ENCODE measurements at regions not wholly inside any gene's neighbourhood (a gene's known extent, or its start where the extent isn't known, plus 50 kb on each side); places are given as distances from the start of the nearest gene placed in this dataset.

DNA sequence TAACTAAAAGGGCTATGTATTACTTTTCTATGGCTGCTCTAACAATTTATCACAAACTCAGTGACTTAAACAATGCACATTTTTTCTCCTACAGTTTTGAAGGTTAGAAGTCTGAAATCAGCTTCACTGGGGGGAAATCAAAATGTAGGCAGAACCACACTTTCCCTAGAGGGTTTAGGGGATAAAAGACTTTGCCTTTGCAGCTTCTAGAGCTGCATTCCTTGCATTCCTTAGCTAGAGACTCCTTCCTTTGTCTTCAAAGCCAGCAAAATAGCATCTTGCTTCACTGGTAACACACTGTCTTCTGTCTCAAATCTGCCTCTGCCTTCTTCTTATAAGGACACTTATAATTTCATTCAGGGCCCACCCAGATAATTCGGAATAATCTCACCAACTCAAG, 152.4 kb upstream of the SPIN4 start:
- Histone ChIP-seq H3K9me3 (no peaks in the 10 kb centered on the region), H3K4me3 (no peak overlapping the region), H3K27me3 (no peaks in the 10 kb centered on the region), H3K36me3 (no peaks in the 10 kb centered on the region)
- no peak for DNase-seq

DNA sequence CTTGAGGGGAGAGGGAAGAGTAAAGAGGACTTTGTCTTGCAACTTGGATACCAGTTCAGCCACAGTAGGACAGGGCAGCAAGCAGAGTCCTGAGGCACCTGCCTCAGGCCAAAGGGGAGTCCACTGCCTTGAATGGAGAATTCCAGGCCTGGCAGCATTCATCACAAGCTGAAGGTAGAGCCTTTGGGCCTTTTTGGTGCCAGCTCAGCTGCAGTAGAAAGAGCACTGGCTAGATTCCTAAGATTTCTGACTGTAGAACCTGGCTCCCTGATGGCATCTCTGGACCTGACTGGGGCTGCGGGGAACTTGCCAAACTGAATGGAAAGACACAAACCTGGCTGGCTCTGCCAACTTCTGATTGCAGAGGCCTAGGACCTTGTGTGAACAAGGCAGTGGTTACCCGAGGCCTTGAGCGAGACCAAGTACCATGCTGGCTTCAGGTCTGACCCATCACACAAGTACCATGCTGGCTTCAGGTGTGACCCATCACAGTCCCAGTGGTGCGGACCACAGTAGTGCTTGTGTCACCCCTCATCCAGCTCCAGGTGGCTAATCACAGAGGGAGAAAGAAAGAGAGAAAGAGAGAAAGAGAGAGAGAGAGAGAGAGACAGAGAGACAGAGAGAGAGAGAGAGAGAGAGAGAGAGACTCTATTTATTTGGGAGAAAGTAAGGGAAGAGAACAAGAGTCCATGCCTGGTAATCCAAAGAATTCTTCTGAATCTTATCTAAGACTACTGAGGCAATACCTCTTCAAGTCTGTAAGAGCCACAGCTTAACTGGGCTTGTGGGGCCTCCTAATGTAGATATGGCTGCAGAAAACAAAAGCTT, 137.6 kb upstream of the SPIN4 start:
- no peak for DNase-seq

DNA sequence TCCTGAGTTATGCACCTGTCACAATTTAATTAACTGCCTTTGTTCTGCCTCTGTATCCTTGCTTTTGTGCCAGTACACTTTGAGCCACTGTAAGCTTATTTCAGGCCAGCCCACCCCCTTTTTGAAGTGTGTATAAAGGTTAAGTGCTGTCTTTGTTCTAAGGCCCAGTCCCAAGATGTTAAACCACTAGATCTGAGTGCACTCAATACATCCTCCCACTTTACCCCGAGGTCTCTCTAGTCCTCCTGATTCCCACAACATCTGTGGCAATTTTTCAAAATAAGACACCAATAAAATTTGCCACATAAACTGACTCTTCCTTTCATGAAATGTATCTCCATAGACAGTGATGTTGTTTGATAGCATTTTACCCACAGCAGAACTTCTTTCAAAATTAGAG, 124.1 kb upstream of the SPIN4 start:
- Histone ChIP-seq H3K4me3 (no peak overlapping the region), H3K27me3 (no peaks in the 10 kb centered on the region), H3K36me3 (no peaks in the 10 kb centered on the region), H3K9me3 (no peaks in the 10 kb centered on the region; the same call in 1 of the 2 replicates)
- no peak for DNase-seq

More for the DNA sequence above, 137.6 kb upstream of the SPIN4 start:
- no peaks in the 10 kb centered on the region for H3K36me3 ChIP-seq
- H3K27me3 ChIP-seq = no peaks in the 10 kb centered on the region
- H3K9me3 ChIP-seq = no peaks in the 10 kb centered on the region
- no peak overlapping the region for H3K4me3 ChIP-seq

DNA sequence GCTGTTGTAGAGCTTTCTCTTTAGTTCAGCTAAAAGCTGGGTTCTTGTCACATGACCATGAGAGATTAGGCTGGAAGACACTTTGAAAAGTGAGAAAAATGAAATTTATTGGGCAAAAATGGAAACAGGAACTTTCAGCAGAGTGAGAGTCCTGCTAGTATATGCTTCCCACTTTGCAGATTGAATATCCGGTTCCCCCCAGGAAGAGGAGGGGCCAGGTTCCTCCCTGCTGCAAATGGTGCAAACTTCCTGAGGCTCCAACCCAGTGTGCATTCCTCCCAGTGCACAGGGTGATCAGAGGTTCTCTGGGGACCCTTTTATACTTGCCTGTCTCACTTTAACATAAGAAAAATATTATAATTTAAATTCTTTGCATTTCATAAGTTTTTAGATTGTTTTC, 119.9 kb upstream of the SPIN4 start:
- Histone ChIP-seq H3K4me3 (no peak overlapping the region), H3K27me3 (no peaks in the 10 kb centered on the region), H3K36me3 (no peaks in the 10 kb centered on the region), H3K9me3 (no peaks in the 10 kb centered on the region; the same call in 1 of the 2 replicates)
- DNase-seq = no peak

DNA sequence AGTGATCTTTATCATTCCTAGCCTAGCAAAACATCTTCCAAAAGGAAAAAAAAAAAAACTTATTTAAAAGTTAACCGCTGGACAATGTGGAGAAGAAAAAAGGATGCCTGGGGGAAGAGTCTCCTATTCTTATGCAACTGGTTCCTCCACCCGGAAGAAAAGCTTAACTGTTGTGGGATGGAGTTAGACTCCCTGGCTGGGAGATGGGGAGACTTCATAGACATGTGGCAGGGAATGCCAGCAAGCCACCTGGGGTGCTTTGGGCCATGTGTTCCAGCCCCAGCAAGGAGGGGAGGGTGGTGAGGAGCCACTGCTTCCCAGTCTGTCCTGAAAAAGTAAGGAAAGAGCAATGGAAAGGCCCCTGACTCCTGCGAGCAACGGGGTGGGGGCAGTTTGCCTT, 119.4 kb upstream of the SPIN4 start:
- no peaks in the 10 kb centered on the region for H3K27me3 ChIP-seq
- DNase-seq = no peak
- H3K36me3 ChIP-seq = no peaks in the 10 kb centered on the region
- H3K4me3 ChIP-seq = no peak overlapping the region
- no peaks in the 10 kb centered on the region; the same call in 1 of the 2 replicates for H3K9me3 ChIP-seq

DNA sequence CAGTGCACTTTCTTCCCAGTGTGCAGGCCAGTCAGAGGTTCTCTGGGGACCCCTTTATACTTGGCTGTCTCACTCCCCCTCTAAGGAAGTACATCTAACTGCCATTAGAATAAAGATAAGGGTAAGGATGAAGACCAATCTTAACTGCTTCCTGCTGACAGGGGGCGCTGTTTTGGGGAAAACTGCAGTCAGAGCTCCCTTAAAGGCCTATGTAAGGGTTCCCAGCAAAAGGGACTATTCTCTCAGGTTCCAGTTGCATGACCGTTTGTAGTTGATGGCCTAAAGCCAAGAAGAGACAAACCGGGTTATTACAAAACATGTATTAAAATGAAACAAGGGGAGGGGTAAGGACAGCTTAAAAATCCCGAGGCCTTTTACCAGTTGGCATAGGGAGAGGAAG, 115.6 kb upstream of the SPIN4 start:
- DNase-seq = no peak
- Histone ChIP-seq H3K27me3 (no peaks in the 10 kb centered on the region), H3K9me3 (no peaks in the 10 kb centered on the region), H3K36me3 (no peaks in the 10 kb centered on the region), H3K4me3 (no peak overlapping the region)

DNA sequence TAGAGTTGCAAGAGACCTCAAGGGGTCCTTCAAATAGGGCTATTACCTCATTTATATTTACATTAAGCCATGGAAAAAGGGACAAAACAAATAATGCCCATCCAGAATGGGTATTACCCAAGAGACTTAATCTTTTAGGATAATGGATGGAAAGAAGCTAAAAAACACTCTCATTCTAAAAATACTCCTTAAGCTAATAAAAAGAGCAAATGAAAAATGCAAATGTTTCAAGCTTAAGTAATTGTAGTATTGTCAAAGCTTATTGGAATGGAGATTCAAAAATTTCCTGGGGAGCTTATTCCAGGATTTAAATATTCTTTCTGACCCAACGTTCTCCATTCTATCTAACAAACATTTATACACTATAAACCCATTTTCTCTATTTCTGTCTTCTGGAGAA, 107.8 kb upstream of the SPIN4 start:
- Histone ChIP-seq H3K9me3 (no peaks in the 10 kb centered on the region), H3K27me3 (no peaks in the 10 kb centered on the region), H3K4me3 (no peak overlapping the region), H3K36me3 (no peaks in the 10 kb centered on the region)
- DNase-seq = no peak

DNA sequence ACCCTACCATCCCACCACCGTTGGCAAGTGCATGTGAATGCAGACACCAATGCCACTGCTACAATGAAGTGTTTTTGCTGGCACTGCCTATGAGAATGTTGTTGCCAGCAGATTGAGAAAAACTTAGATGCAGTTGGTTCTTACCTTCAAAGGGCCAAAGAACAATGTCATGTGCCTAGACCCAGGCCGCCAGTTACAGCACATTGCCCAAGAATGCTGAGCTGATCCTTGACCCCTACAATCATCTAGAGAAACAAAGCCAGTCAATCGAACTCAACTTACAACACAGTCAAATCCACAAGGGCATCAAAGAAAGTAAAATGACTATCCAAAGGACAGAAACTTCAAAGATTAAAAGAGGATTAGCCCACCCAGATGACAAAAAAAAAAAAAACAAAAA, 102.4 kb upstream of the SPIN4 start:
- no peaks in the 10 kb centered on the region for H3K27me3 ChIP-seq
- no peak overlapping the region for H3K4me3 ChIP-seq
- H3K9me3 ChIP-seq = no peaks in the 10 kb centered on the region
- DNase-seq = no peak
- no peaks in the 10 kb centered on the region for H3K36me3 ChIP-seq

DNA sequence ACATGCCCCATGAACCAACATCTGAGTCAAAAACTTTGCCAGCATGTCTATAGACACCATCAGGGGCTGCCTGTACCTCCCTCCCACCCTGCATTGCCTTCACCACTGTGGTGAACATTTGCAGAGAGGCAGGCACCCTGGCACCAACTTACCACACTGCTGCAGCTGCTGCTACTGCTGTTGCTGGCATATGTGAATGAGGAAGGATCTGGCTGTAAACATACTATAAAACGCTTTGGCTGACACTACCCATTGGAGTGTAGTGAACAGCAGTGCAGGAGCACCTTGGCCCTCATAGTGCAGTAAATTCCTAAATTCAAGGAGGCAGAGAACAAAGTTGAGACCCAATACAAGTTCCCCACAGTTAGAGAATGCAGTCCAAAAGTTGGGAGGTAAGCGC, 90.6 kb upstream of the SPIN4 start:
- DNase-seq = no peak
- H3K36me3 ChIP-seq = no peaks in the 10 kb centered on the region
- H3K4me3 ChIP-seq = no peak overlapping the region

DNA sequence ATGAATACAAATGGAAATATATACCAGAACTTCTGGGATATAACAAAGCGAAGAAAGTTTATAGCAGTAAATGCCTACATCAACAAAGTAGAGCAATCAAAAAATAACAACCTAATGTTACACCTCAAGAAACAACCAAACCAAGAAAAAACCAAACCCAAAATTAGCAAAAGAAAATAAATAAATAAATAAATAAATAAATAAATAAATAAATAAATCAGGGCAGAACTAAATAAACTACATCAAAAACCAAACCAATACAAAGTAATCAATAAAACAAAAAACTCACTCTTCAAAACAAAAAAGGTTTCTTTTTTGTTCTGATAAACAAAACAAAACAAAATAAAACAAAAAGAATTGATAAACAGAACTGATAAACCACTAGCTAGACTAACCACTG, 88.4 kb upstream of the SPIN4 start:
- H3K36me3 ChIP-seq = no peaks in the 10 kb centered on the region
- DNase-seq = no peak
- H3K4me3 ChIP-seq = no peak overlapping the region
- no peaks in the 10 kb centered on the region for H3K9me3 ChIP-seq
- no peaks in the 10 kb centered on the region for H3K27me3 ChIP-seq

More for the DNA sequence above, 90.6 kb upstream of the SPIN4 start:
- no peaks in the 10 kb centered on the region for H3K27me3 ChIP-seq
- no peaks in the 10 kb centered on the region for H3K9me3 ChIP-seq

DNA sequence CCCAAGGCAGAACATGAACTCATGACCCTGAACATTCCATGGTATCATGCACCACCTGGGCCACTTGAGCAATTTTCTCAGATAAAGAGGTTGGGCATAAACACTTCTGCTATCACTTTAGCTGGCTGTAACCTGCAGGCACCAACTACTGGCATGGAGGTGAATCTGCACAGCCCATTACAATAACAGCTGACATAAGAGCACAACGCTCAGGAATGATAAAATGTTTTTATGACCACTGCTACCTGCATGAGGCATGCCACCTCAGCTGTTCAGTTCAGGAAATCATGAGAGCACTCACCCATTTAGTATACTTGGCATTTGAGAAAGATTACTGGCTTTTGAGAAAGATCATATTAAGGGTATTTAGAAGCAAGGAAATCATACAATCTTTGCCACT, 85.7 kb upstream of the SPIN4 start:
- no peaks in the 10 kb centered on the region for H3K36me3 ChIP-seq
- H3K9me3 ChIP-seq = no peaks in the 10 kb centered on the region
- no peaks in the 10 kb centered on the region for H3K27me3 ChIP-seq
- no peak for DNase-seq
- no peak overlapping the region for H3K4me3 ChIP-seq

DNA sequence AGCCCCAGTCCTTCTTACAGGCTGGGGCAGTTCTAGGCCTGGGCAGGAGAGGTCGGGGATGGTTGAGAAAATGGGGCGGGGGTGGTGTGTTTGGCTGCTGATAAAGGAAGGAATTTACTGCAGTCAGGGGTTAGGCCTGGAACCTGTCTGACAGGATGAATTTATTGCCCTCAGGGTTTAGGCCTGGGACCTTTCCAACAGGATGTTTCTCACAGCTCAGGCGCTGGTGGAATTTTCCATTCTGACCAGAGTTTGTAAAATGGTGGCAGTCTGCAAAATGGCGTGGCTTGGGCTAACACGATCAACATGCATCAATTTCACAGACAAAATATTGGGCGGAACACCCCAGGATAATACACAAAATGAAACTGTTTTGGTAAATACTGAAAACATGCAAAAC, 83.5 kb upstream of the SPIN4 start:
- no peak overlapping the region for H3K4me3 ChIP-seq
- no peaks in the 10 kb centered on the region for H3K36me3 ChIP-seq
- H3K27me3 ChIP-seq = no peaks in the 10 kb centered on the region
- no peaks in the 10 kb centered on the region for H3K9me3 ChIP-seq
- DNase-seq = no peak

DNA sequence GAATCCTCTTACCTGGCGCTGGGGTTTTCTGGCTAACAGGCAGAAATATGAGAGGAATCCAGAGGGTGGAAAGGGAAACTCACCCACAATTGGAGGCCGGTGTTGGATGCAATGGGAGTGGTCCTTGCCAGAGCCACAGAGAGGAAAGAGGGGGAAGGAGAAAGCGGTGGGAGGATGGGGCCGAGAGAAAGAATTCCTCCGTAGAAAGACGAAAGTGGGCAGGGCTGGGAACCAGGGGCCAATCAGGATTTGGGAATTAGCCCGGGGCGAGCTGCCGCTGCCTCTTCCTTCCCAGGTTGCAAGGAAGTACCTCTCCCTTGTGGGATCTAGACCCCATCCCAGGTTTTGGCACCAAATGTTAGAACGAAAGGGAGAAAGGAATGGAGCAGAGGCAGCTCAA, 83.1 kb upstream of the SPIN4 start:
- Histone ChIP-seq H3K36me3 (no peaks in the 10 kb centered on the region), H3K9me3 (no peaks in the 10 kb centered on the region), H3K4me3 (no peak overlapping the region), H3K27me3 (no peaks in the 10 kb centered on the region)
- DNase-seq = no peak

DNA sequence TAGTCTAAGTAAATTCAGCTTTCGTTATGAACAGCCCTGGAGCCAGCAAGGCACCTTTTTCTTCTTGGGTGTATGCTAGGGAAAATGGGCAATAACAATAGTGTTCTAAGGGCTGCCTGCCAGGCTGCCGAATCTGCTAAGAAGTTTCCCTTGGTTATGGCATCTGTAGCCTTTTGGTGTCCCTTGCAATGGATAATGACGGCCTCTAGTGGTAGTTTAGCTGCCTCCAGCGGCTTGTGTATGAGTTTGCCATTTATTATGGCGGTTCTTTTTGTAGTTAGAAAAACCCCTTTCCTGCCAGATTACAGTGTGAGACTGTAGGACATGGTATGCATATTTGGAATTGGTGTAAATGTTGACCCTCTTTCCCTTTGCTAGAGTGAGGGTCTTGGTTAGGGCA, 78.9 kb upstream of the SPIN4 start:
- Histone ChIP-seq H3K27me3 (no peaks in the 10 kb centered on the region), H3K4me3 (no peak overlapping the region), H3K36me3 (no peaks in the 10 kb centered on the region), H3K9me3 (no peaks in the 10 kb centered on the region)
- DNase-seq = no peak

DNA sequence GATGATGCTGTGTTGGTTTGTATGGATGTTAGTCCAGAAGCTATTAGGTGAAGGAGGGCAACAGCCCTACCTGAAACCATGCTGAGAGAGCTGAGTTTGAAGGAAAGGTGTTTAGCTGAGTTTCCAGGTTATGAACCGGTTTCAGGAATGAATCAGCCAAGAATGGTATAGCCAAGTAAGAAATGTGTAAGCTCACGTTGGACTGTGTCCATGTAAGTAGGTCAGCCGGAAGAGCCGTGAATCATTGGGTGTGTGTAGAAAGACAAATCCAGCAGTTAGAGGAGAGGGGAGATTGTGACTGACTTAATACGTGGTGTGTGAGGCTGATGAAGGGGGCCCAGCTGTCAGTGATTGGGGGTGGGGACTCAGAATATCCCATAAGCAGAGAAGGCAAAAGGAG, 77.2 kb upstream of the SPIN4 start:
- no peaks in the 10 kb centered on the region for H3K27me3 ChIP-seq
- DNase-seq = no peak
- H3K9me3 ChIP-seq = no peaks in the 10 kb centered on the region
- no peak overlapping the region for H3K4me3 ChIP-seq
- H3K36me3 ChIP-seq = no peaks in the 10 kb centered on the region

DNA sequence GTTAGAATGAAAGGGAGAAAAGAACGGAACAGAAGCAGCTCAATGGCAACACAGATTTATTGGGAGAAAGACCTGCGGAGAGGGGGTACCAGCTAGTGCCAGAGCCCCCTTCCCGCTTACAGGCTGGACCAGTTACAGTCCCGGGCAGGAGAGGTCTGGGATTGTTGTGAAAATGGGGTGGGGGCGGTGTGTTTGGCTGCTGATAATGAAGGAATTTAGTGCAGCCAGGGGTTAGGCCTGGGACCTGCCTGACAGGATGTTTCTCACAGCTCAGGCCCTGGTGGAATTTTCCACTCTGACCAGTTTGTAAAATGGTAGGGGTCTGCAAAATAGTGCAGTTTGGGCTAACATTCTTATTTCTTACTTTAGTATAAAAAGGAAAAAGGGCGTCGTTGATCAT, 75.4 kb upstream of the SPIN4 start:
- no peaks in the 10 kb centered on the region for H3K9me3 ChIP-seq
- H3K36me3 ChIP-seq = no peaks in the 10 kb centered on the region
- H3K4me3 ChIP-seq = no peak overlapping the region
- H3K27me3 ChIP-seq = no peaks in the 10 kb centered on the region
- DNase-seq = no peak

DNA sequence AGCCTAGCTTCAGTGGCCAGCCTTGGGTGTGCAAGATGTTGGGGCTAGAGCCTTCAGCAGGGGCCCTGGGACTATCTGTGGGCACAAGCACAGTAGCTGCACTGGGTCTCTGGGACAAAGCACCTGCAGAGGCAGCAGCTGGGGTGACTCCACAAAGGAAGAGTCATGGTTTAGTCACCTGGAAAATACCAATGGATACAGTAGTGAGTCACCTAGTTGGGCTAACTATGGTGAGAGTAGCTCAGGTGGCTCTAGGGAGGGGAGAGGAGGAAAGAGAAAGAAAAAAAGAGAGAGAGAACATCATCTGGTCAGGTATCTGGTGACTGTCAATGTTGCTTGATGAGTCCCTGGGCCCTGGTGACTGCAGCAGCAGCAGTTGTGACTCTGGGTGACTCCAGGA, 72.9 kb upstream of the SPIN4 start:
- no peak overlapping the region for H3K4me3 ChIP-seq
- H3K36me3 ChIP-seq = no peaks in the 10 kb centered on the region
- H3K9me3 ChIP-seq = no peaks in the 10 kb centered on the region
- no peaks in the 10 kb centered on the region for H3K27me3 ChIP-seq
- DNase-seq = no peak

DNA sequence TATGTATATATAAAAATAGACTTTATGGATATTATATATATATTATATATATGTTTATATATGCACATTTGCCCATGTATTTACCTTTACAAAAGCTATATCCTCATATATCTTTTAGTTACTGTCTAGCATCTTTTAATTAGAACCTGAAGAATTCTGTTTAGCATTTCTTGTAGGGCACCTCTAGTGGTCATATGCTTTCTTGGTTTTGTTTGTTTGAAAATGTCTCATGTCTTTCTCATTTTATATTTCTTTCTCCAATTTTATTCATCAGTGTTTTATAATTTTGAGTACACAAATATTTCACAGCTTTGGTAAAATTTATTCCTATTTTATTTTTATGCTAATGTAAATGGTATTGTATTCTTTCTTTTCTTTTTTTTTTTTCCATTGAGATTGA, 70.3 kb upstream of the SPIN4 start:
- H3K9me3 ChIP-seq = no peaks in the 10 kb centered on the region
- DNase-seq = no peak
- H3K27me3 ChIP-seq = no peaks in the 10 kb centered on the region
- H3K4me3 ChIP-seq = no peak overlapping the region
- H3K36me3 ChIP-seq = no peaks in the 10 kb centered on the region

DNA sequence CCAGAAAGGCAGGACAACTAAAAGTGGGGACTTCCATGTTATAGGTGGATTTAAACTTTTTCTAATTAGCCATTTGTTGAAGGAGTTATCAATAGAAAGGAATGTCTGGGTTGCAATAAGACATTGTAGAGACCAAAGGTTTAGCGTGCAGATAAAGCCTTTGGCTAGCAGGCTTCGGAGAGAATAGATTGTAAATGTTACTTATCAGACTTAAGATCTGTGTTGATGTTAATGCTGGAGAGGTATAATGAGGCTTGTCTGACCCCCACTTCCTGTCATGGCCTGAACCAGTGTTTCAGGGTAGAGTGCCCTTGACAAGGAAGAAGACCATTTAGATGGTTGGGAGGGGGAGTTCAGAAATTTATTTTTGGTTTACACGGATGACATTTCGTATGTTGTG, 67.1 kb upstream of the SPIN4 start:
- H3K36me3 ChIP-seq = no peaks in the 10 kb centered on the region
- no peaks in the 10 kb centered on the region for H3K9me3 ChIP-seq
- H3K4me3 ChIP-seq = no peak overlapping the region
- DNase-seq = no peak
- no peaks in the 10 kb centered on the region for H3K27me3 ChIP-seq

Measured in MG63 (cell line).